DMS 273 (cell line): ENCODE measurements at regions not wholly inside any gene's neighbourhood (a gene's known extent, or its start where the extent isn't known, plus 50 kb on each side); places are given as distances from the start of the nearest gene placed in this dataset.
"Not testable (repeated sequence)": the region's sequence is repeated elsewhere in the genome, so short reads cannot be mapped to it uniquely, and the experiment has no call there.

Source experiments
- DNase-seq: peaks from one replicate; lab custom pipeline; 2025; ENCODE audit not compliant: unreplicated experiment; lab: John Stamatoyannopoulos, UW

DNA sequence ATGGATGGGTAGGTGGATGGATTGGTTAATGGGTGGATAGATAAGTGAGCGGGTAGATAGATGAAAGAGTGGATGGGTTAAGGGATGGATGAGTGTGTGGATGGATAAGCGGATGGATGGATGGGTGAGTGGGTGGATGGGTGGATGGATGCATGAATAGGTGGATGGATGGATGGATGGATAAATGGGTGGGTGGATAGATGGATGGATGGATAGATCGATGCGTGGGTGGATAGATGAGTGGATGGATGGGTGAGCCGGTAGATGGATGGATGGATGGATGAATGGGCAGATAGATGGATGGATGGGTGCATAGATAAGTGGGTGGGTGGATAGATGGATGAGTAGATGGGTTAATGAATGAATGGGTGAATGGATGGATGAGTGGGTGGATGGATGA lies 90.9 kb downstream of the CPZ start:
- no peak for DNase-seq

DNA sequence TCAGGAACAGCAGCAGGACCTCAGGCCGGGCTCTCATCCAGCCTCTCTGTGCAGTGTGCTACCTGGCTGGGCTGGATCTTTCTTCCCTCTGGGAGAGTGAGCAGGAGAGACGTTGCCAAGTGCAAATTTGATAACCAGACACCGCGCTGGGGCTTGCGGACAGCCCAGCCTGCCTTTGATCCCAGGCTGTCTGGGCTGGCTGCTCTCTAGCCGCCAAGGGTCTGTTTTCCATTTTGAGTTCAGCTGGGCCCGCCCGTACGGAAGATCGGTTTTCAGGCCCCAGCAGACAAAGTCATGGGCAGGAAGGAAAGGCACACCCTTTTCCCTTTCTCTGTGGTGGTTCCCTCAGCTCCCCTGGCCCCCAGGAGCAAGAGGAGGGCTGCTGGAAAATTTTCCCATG lies 90.2 kb downstream of the CPZ start:
- DNase-seq, result no peak

DNA sequence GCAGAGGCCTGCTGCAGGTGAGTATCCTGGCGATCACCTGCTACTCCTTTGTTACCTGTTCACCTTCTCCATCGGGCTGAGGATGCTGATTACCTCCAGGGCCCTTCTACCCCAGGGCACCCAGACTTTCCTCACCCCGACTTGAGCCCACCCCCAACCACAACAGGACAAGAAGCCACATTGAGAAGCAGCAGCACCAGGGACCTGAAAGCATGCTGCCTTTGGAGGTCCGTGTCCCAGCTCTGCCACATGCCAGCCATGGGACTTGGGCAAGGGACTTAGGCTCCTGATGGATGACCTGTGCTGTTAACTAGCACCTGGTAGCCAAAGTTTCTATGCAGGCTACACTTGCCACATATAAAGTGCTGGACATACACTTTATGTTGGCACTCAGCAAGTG lies 89.7 kb downstream of the CPZ start:
- DNase-seq, result no peak

DNA sequence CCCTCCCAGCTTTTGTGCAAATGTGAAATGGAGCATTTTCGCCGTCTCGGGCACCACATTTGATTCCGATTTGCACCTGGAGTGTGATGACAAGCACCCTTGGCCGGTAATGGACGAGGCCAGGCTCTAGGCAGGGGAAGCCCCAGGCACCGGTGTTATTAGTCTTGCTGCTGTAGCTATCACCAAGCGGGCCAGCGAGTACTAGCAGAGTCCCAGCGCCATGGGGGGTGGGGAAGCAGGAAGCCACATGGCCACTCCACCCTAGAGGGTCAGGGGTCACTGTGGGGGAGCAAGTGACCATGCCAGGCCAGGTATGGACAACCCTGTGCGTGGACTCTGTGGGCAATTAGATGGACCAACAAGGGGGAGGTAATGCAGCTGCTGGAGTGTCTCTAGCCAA lies 88.8 kb downstream of the CPZ start:
- DNase-seq, result no peak

DNA sequence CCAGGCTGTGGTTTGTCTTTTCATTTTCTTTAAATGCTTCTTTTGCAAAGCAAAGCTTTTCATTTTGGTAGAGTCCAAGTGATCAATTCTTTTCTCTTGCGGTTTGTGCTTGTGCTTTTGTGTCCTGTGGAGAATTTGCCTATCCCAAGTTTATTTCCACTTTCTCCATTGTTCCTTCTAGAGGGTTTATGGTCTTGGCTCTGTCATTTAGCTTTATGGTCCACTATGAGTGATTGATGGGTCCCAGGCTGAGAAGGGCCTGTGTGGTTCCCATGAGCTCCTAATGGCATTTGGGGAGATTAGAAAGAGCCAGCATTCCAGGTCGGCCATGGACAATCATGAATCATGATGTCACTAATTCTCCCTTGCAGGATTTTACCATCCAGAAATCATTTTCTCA lies 86.5 kb downstream of the CPZ start:
- no peak for DNase-seq

DNA sequence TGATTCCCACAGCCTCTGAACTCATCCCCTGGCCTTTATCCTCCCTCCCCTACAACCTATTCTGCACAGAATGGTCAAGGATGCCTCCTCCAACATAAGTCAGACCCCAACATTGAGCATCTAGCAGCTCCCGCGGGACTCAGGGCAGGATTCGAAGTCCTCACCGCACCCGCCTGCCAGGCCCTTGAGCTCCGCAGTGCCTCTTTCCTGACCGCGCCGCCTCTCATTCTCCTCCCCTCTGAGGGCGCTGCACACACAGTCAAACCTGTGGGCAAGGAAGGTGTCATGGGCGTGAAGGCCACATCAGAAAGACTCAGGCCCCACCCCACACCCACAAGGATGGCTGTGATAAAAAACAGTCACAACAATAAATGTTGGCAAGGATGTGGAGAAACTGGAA lies 84.1 kb downstream of the CPZ start:
- no peak for DNase-seq

DNA sequence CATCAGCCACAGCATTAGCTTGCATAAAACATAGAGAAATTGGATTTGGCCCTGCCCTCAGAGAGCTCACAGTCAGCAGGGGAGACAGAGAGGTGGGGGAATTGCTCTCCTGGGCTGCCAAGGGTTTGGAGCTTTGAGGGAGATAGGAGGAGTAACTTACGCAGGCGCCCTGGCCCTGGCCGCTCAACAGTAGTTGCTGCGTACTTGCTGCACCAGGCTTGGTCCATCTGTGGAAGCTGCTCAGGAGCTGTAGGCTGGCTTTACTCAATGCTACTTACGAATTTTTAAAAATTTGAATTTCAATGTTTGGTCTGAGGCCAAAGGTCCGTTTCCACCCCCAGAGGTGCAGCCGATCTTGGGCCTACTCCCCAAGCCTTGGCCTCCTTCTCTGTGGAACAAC lies 83.3 kb downstream of the CPZ start:
- DNase-seq, result no peak

DNA sequence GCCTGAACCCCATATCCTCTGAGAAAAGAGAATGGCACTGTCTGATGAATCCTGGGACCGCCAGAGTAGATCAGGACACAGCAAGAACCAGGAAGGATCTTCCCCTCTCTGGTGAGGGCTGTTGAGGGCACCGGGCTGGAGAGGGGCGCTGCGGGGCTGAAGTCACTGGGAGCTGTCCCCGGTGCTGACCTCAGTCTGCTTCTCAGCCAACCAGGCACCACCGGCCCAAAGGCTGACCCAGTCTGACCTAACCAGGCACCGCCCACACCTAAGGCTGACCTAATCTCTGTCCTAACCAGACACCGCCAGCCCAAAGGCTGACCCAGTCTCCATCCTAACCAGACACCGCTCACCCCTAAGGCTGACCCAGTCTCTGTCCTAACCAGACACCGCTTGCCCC lies 82.8 kb downstream of the CPZ start:
- no peak for DNase-seq

DNA sequence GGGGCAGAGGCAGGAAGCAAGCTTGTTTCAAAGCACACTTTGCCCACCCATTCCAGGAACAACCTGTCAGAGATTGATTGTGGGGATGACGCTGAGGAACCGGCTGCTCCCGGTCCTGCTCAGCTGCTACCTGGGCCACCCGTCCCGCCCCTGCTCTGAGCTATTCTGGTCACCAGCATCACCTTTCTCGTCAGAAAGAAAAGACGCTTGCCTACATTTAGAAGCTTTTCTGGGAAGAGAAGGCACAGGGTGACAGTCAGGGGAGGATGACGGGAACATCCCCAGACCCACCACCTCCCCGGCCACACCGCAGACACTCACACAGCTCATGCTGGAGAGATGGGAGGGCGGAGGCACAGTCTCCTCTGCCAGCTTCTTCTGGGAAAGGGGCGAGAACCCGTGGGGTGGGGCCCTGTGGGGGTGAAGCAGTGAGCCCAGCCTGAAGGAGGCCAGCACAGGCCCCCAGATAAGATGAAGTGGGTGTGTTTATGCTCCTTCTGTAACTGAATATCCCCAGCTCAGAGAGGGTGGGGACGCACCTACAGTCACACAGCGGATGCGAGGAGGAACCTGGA lies 81.8 kb downstream of the CPZ start:
- DNase-seq, result no peak

DNA sequence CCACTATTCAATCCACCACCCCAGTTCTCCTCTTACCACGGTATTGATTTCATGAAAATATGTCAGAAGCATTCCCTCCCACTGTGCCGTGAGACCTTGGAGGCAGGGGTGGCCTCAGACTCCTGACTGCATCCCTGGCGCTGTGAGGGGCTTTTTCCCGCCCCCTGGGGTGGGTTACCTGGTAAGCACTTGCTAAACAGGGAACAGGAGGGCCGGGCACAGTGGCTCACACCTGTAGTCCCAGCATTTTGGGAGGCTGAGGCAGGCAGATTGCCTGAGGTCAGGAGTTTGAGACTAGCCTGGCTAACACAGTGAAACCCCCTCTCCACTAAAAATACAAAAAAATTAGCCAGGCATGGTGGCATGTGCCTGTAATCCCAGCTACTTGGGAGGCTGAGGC lies 80.5 kb downstream of the CPZ start:
- not testable (repeated sequence) for DNase-seq

DNA sequence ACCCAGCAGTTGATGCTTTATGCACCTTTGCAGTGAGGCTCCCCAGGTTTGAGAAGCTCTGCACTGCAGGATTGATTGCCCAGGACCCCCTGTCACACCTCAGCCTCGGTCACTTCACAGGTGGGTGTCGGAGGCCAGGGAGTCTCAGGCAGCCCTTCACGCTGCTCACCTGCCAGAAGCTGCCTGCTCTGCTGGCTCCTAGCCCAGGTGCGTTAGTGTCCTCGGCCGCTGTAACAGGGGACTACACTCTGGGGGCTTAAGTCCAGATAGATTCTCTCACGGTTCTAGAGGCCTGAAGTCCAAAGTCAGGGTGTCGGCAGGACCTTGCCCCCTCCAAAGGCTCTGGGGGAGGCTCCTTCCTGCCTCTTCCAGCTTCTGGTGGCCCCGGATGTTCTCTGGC lies 79.9 kb downstream of the CPZ start:
- no peak for DNase-seq

DNA sequence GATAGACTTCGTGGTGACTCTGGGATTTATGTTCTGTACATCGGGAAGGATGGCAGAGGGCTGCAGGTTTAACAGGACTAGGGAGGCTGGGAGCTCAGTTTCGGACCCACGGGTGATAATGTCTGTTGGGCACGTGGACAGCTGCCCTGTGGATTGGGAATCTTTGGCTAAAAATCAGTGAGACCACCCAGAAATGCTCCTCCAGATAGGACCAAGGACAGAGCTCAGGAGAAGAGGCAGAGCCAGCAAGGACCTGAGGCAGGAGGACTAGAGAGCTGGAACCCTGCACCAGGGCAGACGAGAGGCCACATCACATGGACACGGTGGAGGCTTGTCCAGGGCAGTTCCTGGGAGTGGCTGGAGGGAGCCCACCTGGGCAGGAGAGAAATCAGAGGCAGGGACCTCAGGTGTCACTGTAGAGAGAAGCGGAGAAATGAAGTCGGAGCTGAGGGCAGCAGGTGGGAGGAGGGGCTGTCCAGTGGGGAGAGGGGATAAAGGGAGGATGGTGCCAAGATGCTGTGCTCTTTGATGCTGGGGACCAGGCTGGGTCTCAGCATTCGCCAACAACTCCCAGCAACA lies 79.2 kb downstream of the CPZ start:
- DNase-seq, result no peak
